ENCODE measurements at regions not wholly inside any gene's neighbourhood (a gene's known extent, or its start where the extent isn't known, plus 50 kb on each side); places are given as distances from the start of the nearest gene placed in this dataset.

DNA sequence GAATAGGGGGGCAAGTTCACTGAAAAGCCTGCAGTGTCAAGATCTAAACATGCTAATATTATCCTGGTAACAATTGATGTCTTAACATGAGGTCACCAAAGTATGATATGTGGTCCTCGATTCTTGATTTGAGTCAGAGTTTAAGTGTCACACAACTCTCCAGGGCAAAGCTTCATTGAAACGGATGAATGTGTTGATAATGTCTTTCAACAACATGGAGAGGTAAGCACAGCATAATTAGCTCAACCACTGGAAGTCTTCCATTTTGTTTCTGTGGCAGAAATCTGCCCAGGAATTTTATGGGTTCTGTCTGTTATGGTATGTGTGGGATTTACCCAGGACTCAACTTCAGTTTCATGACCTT, 591.5 kb downstream of the ZNF385D start:
- no peak for DNase-seq (ENCODE audit: extremely low read depth, insufficient read length)
- Histone ChIP-seq H3K4me3 (replicated peaks; ENCODE audit: low read depth, low read length) (no peak overlapping the region), H3K36me3 (ENCODE audit: control insufficient read depth, insufficient read depth, low read length) (no peaks in the 10 kb centered on the region), H3K27me3 (replicated peaks; ENCODE audit: control insufficient read depth, insufficient read depth, low read length) (no peaks in the 10 kb centered on the region)
- no peak for TF ChIP-seq CTCF (IDR thresholded peaks at IDR 0.05; ENCODE audit: insufficient read depth, low read length, poor library complexity, severe bottlenecking)

- DNase-seq (ENCODE audit: extremely low read depth, insufficient read length), result no peak
- H3K4me3 ChIP-seq (replicated peaks; ENCODE audit: low read depth, low read length), result no peak overlapping the region
- TF ChIP-seq CTCF (IDR thresholded peaks at IDR 0.05; ENCODE audit: insufficient read depth, low read length, poor library complexity, severe bottlenecking), result no peak
- H3K36me3 ChIP-seq (ENCODE audit: control insufficient read depth, insufficient read depth, low read length), result no peaks in the 10 kb centered on the region
- H3K27me3 ChIP-seq (replicated peaks; ENCODE audit: control insufficient read depth, insufficient read depth, low read length), result no peaks in the 10 kb centered on the region
Observed at GRCh38 chr3:21158861-21159542, 592.0 kb downstream of the ZNF385D start.

DNA sequence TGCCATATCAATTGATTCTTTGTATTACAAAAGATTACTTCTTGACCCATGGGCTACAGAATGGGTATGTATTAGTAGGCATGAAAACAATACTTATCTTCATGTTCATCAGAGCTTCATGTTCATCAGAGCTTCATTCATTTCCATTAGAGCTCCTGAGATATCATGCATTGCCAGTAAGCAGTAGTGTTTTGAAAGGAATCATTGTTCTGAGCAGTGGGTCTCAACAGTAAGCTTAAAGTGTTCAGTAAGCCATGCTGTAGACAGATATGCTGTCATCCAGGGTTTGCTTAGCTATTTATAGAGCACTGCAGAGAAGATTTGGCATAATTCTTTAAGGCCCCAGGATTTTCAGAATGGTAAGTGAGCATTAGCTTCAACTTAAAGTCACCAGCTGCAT, 596.1 kb downstream of the ZNF385D start:
- DNase-seq (ENCODE audit: extremely low read depth, insufficient read length), result no peak
- H3K27me3 ChIP-seq (replicated peaks; ENCODE audit: control insufficient read depth, insufficient read depth, low read length), result no peaks in the 10 kb centered on the region
- H3K36me3 ChIP-seq (ENCODE audit: control insufficient read depth, insufficient read depth, low read length), result no peaks in the 10 kb centered on the region
- H3K4me3 ChIP-seq (replicated peaks; ENCODE audit: low read depth, low read length), result no peak overlapping the region
- TF ChIP-seq CTCF (IDR thresholded peaks at IDR 0.05; ENCODE audit: insufficient read depth, low read length, poor library complexity, severe bottlenecking), result no peak

- no peak overlapping the region for H3K4me3 ChIP-seq (replicated peaks; ENCODE audit: low read depth, low read length)
- DNase-seq (ENCODE audit: extremely low read depth, insufficient read length), result no peak
- H3K36me3 ChIP-seq (ENCODE audit: control insufficient read depth, insufficient read depth, low read length), result no peaks in the 10 kb centered on the region
- H3K27me3 ChIP-seq (replicated peaks; ENCODE audit: control insufficient read depth, insufficient read depth, low read length), result no peaks in the 10 kb centered on the region
- TF ChIP-seq CTCF (IDR thresholded peaks at IDR 0.05; ENCODE audit: insufficient read depth, low read length, poor library complexity, severe bottlenecking), result no peak
Observed at GRCh38 chr3:21152555-21152954, 598.5 kb downstream of the ZNF385D start.

DNA sequence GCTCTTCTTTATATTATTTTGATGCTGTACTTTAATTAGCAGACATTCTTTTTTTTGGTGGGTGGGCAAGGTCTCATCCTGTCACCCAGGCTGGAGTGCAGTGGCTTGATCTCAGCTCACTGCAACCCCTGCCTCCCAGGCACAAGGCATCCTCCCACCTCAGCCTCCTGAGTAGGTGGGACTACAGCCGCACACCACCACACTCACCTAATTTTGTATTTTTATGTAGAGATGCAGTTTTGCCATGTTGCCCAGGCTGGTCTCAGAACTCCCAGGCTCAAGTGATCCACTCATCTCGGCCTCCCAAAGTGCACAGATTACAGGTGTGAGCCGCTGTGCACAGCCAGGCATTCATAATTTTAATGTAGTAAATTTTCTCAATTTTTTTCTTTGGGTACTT, 608.1 kb downstream of the ZNF385D start:
- Histone ChIP-seq H3K4me3 (replicated peaks; ENCODE audit: low read depth, low read length) (no peak overlapping the region), H3K36me3 (ENCODE audit: control insufficient read depth, insufficient read depth, low read length) (no peaks in the 10 kb centered on the region), H3K27me3 (replicated peaks; ENCODE audit: control insufficient read depth, insufficient read depth, low read length) (no peaks in the 10 kb centered on the region)
- no peak for TF ChIP-seq CTCF (IDR thresholded peaks at IDR 0.05; ENCODE audit: insufficient read depth, low read length, poor library complexity, severe bottlenecking)
- DNase-seq (ENCODE audit: extremely low read depth, insufficient read length), result no peak

GRCh38 chr3:21142031-21142430, 609.0 kb downstream of the ZNF385D start:
- H3K27me3 ChIP-seq (replicated peaks; ENCODE audit: control insufficient read depth, insufficient read depth, low read length), result no peaks in the 10 kb centered on the region
- no peak for DNase-seq (ENCODE audit: extremely low read depth, insufficient read length)
- H3K4me3 ChIP-seq (replicated peaks; ENCODE audit: low read depth, low read length), result no peak overlapping the region
- no peak for TF ChIP-seq CTCF (IDR thresholded peaks at IDR 0.05; ENCODE audit: insufficient read depth, low read length, poor library complexity, severe bottlenecking)
- no peaks in the 10 kb centered on the region for H3K36me3 ChIP-seq (ENCODE audit: control insufficient read depth, insufficient read depth, low read length)

Data from GM06990 (cell line).